ENCODE measurements at regions not wholly inside any gene's neighbourhood (a gene's known extent, or its start where the extent isn't known, plus 50 kb on each side); places are given as distances from the start of the nearest gene placed in this dataset.

DNA sequence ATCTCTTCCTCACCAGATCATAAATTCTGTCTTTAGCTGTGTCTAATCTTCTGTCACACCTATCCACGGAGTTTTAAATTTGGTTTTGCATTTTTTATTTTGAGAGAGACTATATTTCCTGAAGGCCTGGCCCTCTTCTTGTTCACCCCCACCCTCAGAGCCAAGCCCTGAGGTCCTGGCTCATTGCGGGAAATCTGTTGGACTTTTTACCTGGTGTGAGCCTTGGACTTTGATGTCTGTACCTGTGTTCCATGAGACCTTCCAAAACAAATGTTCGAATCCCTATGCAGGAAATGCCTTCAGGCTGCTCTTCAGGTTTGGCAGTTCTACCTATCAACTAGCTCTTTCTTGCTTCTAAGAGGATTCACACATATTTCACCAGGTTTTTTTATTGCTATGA, 175.2 kb upstream of the GRB10 start:
- peak overlapping the region; percentile 34 for H3K27ac ChIP-seq (ENCODE audit: low read length)
- no TSS peak for BruUV-seq (replicated peaks)

GRCh38 chr7:50957431-50957830, 174.7 kb upstream of the GRB10 start:
- H3K79me2 ChIP-seq (ENCODE audit: low read length): no peaks in the 10 kb centered on the region
- POLR2A ChIA-PET (ENCODE audit: unreplicated experiment): interaction anchor here (0.6 kb wide), 1 partner anchor 114 kb away, joined by 7 read pairs; no protein-coding TSS in a partner anchor
- CTCF ChIA-PET: no interaction called here
- H3K9ac ChIP-seq (ENCODE audit: low read length): no peak overlapping the region
- ATAC-seq: peak; percentile 60
- DNase-seq: peak; percentile 44
- intact Hi-C loops (cut with micrococcal nuclease): no loop called here
- H3K4me1 ChIP-seq (ENCODE audit: insufficient read depth, low read length): peaks cover 45% of the 10 kb centered on the region
- no peaks in the 10 kb centered on the region for H3F3A ChIP-seq (ENCODE audit: low read length, unreplicated experiment)
- H4K20me1 ChIP-seq (ENCODE audit: low read length): no peaks in the 10 kb centered on the region
- peak overlapping the region; percentile 20; the same call in 1 of the 2 replicates for H3K4me2 ChIP-seq (ENCODE audit: low read length)
- peak overlapping the region; percentile 34 for H3K27ac ChIP-seq (ENCODE audit: low read length)
- H2AFZ ChIP-seq (ENCODE audit: low read length): peak overlapping the region; percentile 56
- no peaks in the 10 kb centered on the region for H3K36me3 ChIP-seq (ENCODE audit: low read depth, low read length)
- TF ChIP-seq, protein P1, sequence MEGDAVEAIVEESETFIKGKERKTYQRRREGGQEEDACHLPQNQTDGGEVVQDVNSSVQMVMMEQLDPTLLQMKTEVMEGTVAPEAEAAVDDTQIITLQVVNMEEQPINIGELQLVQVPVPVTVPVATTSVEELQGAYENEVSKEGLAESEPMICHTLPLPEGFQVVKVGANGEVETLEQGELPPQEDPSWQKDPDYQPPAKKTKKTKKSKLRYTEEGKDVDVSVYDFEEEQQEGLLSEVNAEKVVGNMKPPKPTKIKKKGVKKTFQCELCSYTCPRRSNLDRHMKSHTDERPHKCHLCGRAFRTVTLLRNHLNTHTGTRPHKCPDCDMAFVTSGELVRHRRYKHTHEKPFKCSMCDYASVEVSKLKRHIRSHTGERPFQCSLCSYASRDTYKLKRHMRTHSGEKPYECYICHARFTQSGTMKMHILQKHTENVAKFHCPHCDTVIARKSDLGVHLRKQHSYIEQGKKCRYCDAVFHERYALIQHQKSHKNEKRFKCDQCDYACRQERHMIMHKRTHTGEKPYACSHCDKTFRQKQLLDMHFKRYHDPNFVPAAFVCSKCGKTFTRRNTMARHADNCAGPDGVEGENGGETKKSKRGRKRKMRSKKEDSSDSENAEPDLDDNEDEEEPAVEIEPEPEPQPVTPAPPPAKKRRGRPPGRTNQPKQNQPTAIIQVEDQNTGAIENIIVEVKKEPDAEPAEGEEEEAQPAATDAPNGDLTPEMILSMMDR (conservative IDR thresholded peaks at IDR 0.05; ENCODE audit: low read depth, low read length): no peak
- TF ChIP-seq EZH2 (IDR thresholded peaks at IDR 0.05; ENCODE audit: low read length, unreplicated experiment) (no peak), EZH2phosphoT487 (IDR thresholded peaks at IDR 0.05; ENCODE audit: borderline replicate concordance, low read length) (no peak)
- no peaks in the 10 kb centered on the region for H3K9me3 ChIP-seq (ENCODE audit: low read length)
- no peaks in the 10 kb centered on the region for H3K27me3 ChIP-seq (ENCODE audit: low read length)
- no peaks in the 10 kb centered on the region for H3K9me2 ChIP-seq (replicated peaks; ENCODE audit: low read length)
- no peak overlapping the region for H3K4me3 ChIP-seq (ENCODE audit: low read length)
- no TSS peak for BruUV-seq (replicated peaks)

More for the DNA sequence above, 175.2 kb upstream of the GRB10 start:
- Histone ChIP-seq H3K9ac (ENCODE audit: low read length) (no peak overlapping the region), H3K36me3 (ENCODE audit: low read depth, low read length) (no peaks in the 10 kb centered on the region), H3K9me3 (ENCODE audit: low read length) (no peaks in the 10 kb centered on the region), H3K27me3 (ENCODE audit: low read length) (no peaks in the 10 kb centered on the region), H3K4me2 (ENCODE audit: low read length) (peak overlapping the region; percentile 20; the same call in 1 of the 2 replicates), H3K4me3 (ENCODE audit: low read length) (no peak overlapping the region), H2AFZ (ENCODE audit: low read length) (peak overlapping the region; percentile 56), H3K9me2 (replicated peaks; ENCODE audit: low read length) (no peaks in the 10 kb centered on the region), H3K79me2 (ENCODE audit: low read length) (no peaks in the 10 kb centered on the region), H3K4me1 (ENCODE audit: insufficient read depth, low read length) (peaks cover 46% of the 10 kb centered on the region), H3F3A (ENCODE audit: low read length, unreplicated experiment) (no peaks in the 10 kb centered on the region), H4K20me1 (ENCODE audit: low read length) (no peaks in the 10 kb centered on the region)
- CTCF ChIA-PET: no interaction called here
- ATAC-seq (no peak), DNase-seq (no peak)
- POLR2A ChIA-PET (ENCODE audit: unreplicated experiment): interaction anchor here (0.6 kb wide), 1 partner anchor 114 kb away, joined by 7 read pairs; no protein-coding TSS in a partner anchor
- TF ChIP-seq EZH2phosphoT487 (IDR thresholded peaks at IDR 0.05; ENCODE audit: borderline replicate concordance, low read length) (no peak), EZH2 (IDR thresholded peaks at IDR 0.05; ENCODE audit: low read length, unreplicated experiment) (no peak)
- TF ChIP-seq, protein P1 (conservative IDR thresholded peaks at IDR 0.05; ENCODE audit: low read depth, low read length): no peak
- intact Hi-C loops (cut with micrococcal nuclease): no loop called here

- Histone ChIP-seq H3K9me3 (ENCODE audit: low read length) (no peaks in the 10 kb centered on the region), H3K9me2 (replicated peaks; ENCODE audit: low read length) (no peaks in the 10 kb centered on the region), H3F3A (ENCODE audit: low read length, unreplicated experiment) (no peaks in the 10 kb centered on the region), H3K4me2 (ENCODE audit: low read length) (no peak overlapping the region), H3K4me1 (ENCODE audit: insufficient read depth, low read length) (peaks cover 43% of the 10 kb centered on the region), H4K20me1 (ENCODE audit: low read length) (no peaks in the 10 kb centered on the region), H3K27me3 (ENCODE audit: low read length) (no peaks in the 10 kb centered on the region), H3K9ac (ENCODE audit: low read length) (no peak overlapping the region), H3K79me2 (ENCODE audit: low read length) (no peaks in the 10 kb centered on the region), H3K4me3 (ENCODE audit: low read length) (no peak overlapping the region), H3K36me3 (ENCODE audit: low read depth, low read length) (no peaks in the 10 kb centered on the region), H3K27ac (ENCODE audit: low read length) (no peak overlapping the region), H2AFZ (ENCODE audit: low read length) (no peak overlapping the region)
- no TSS peak for BruUV-seq (replicated peaks)
- POLR2A ChIA-PET (ENCODE audit: unreplicated experiment): no interaction called here
- ATAC-seq (no peak), DNase-seq (no peak)
- CTCF ChIA-PET: no interaction called here
- intact Hi-C loops (cut with micrococcal nuclease): no loop called here
- TF ChIP-seq, protein P1 (conservative IDR thresholded peaks at IDR 0.05; ENCODE audit: low read depth, low read length): no peak
- no peak for TF ChIP-seq EZH2phosphoT487 (IDR thresholded peaks at IDR 0.05; ENCODE audit: borderline replicate concordance, low read length)
- no peak for TF ChIP-seq EZH2 (IDR thresholded peaks at IDR 0.05; ENCODE audit: low read length, unreplicated experiment)
Observed at GRCh38 chr7:50956522-50957155, 173.9 kb upstream of the GRB10 start.

All from PC-3 (cell line).